PC-9 (cell line): ENCODE measurements at regions not wholly inside any gene's neighbourhood (a gene's known extent, or its start where the extent isn't known, plus 50 kb on each side); places are given as distances from the start of the nearest gene placed in this dataset.

ENCODE experiments used
- EZH2 ChIP-seq: fragments of 200-600 bp; sonication (generic); IDR thresholded peaks from 2 replicates; pipeline ENCODE4 v1.8.0; 2017; ENCODE audit warnings: antibody characterized with exemption, low read depth
- TF ChIP-seq, protein P1 (sequence below): fragments of 200-600 bp; sonication (generic); conservative IDR thresholded peaks from 2 replicates; pipeline ENCODE4 v1.6.1; 2017; ENCODE audit warnings: mixed run types, antibody characterized with exemption, mild to moderate bottlenecking, moderate library complexity

GRCh38 chr9:16996901-16997491 is 126.5 kb upstream of the BNC2 start:
- TF ChIP-seq EZH2, result no peak
- TF ChIP-seq, protein P1, sequence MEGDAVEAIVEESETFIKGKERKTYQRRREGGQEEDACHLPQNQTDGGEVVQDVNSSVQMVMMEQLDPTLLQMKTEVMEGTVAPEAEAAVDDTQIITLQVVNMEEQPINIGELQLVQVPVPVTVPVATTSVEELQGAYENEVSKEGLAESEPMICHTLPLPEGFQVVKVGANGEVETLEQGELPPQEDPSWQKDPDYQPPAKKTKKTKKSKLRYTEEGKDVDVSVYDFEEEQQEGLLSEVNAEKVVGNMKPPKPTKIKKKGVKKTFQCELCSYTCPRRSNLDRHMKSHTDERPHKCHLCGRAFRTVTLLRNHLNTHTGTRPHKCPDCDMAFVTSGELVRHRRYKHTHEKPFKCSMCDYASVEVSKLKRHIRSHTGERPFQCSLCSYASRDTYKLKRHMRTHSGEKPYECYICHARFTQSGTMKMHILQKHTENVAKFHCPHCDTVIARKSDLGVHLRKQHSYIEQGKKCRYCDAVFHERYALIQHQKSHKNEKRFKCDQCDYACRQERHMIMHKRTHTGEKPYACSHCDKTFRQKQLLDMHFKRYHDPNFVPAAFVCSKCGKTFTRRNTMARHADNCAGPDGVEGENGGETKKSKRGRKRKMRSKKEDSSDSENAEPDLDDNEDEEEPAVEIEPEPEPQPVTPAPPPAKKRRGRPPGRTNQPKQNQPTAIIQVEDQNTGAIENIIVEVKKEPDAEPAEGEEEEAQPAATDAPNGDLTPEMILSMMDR, result no peak
